GM23338 (cell line): ENCODE measurements at regions not wholly inside any gene's neighbourhood (a gene's known extent, or its start where the extent isn't known, plus 50 kb on each side); places are given as distances from the start of the nearest gene placed in this dataset.

Experiments
- ATAC-seq: fragments of 200-7000 bp; cut with Tn5 transposase; 3 replicates; pipeline ENCODE4 v1.9.1; 2020
- DNase-seq: peaks from one replicate; pipeline ENCODE4 v3.0.0-alpha.2; 2015; ENCODE audit warnings: low spot score
- H2AFZ ChIP-seq: fragments of 200-600 bp; sonication (generic); 2 replicates; pipeline ENCODE4 v1.8.0; 2016; ENCODE audit warnings: antibody characterized with exemption, mild to moderate bottlenecking, moderate library complexity
- H3F3A ChIP-seq: fragments of 200-600 bp; sonication (generic); replicated peaks from 2 replicates; pipeline ENCODE4 v1.8.0; 2017; ENCODE audit warnings: antibody characterized with exemption, mixed run types, low read depth
- H3K27ac ChIP-seq: fragments of 200-600 bp; sonication (generic); 2 replicates; pipeline ENCODE4 v1.6.1; 2016; ENCODE audit warnings: low read depth
- H3K27me3 ChIP-seq: fragments of 200-600 bp; sonication (generic); 2 replicates; pipeline ENCODE4 v1.8.0; 2016; ENCODE audit warnings: mild to moderate bottlenecking, mixed run types, moderate library complexity; ENCODE audit not compliant: insufficient read depth
- H3K36me3 ChIP-seq: fragments of 200-600 bp; sonication (generic); 2 replicates; pipeline ENCODE4 v1.8.0; 2016; ENCODE audit warnings: mild to moderate bottlenecking; ENCODE audit not compliant: insufficient read depth
- H3K4me1 ChIP-seq: fragments of 200-600 bp; sonication (generic); 2 replicates; pipeline ENCODE4 v1.8.0; 2016; ENCODE audit warnings: mild to moderate bottlenecking, moderate library complexity; ENCODE audit not compliant: insufficient read depth
- H3K4me2 ChIP-seq: fragments of 200-600 bp; sonication (generic); 2 replicates; pipeline ENCODE4 v1.7.1; 2017; ENCODE audit warnings: mixed run types
- H3K4me3 ChIP-seq: fragments of 200-600 bp; sonication (generic); 2 replicates; pipeline ENCODE4 v1.6.1; 2016; ENCODE audit warnings: mixed run types
- H3K79me2 ChIP-seq: fragments of 200-600 bp; sonication (generic); replicated peaks from 2 replicates; pipeline ENCODE4 v1.8.0; 2017; ENCODE audit warnings: mild to moderate bottlenecking; ENCODE audit not compliant: insufficient read depth
- H3K9me2 ChIP-seq: fragments of 200-600 bp; sonication (generic); 2 replicates; pipeline ENCODE4 v1.8.0; 2017; ENCODE audit not compliant: insufficient read depth
- H4K20me1 ChIP-seq: fragments of 200-600 bp; sonication (generic); replicated peaks from 2 replicates; pipeline ENCODE4 v1.8.0; 2017; ENCODE audit warnings: mild to moderate bottlenecking; ENCODE audit not compliant: insufficient read depth
- H3K27ac Mint-ChIP-seq: 2 replicates; pipeline ENCODE4 v1.8.0; 2020; ENCODE audit warnings: inconsistent platforms, mild to moderate bottlenecking, moderate library complexity, mixed read lengths
- H3K27me3 Mint-ChIP-seq: 3 replicates; pipeline ENCODE4 v1.8.0; 2022; ENCODE audit warnings: low read depth, mild to moderate bottlenecking, moderate library complexity, mixed read lengths, inconsistent platforms; ENCODE audit not compliant: insufficient read depth, poor library complexity
- H3K36me3 Mint-ChIP-seq: 3 replicates; pipeline ENCODE4 v1.8.0; 2021; ENCODE audit warnings: low read depth, mild to moderate bottlenecking, inconsistent platforms, moderate library complexity, mixed read lengths
- H3K4me1 Mint-ChIP-seq: 3 replicates; pipeline ENCODE4 v1.8.0; 2020; ENCODE audit warnings: mild to moderate bottlenecking, inconsistent platforms, mixed read lengths
- H3K4me3 Mint-ChIP-seq: 3 replicates; pipeline ENCODE4 v1.8.0; 2021; ENCODE audit warnings: moderate library complexity, mild to moderate bottlenecking, inconsistent platforms, mixed read lengths
- H3K9me3 Mint-ChIP-seq: 3 replicates; pipeline ENCODE4 v1.8.0; 2020; ENCODE audit warnings: moderate library complexity, mild to moderate bottlenecking, inconsistent platforms, mixed read lengths
- CREB1 ChIP-seq: fragments of 250-450 bp; sonication (Bioruptor Pico); IDR thresholded peaks from 2 replicates; pipeline ENCODE4 v1.5.0; 2020; ENCODE audit warnings: low read depth, mild to moderate bottlenecking, moderate library complexity
- EZH2phosphoT487 ChIP-seq: fragments of 200-600 bp; sonication (generic); IDR thresholded peaks from one replicate; pipeline ENCODE4 v1.8.1; 2018; ENCODE audit warnings: antibody characterized with exemption; ENCODE audit not compliant: unreplicated experiment
- JUNB ChIP-seq: IDR thresholded peaks from one replicate; pipeline ENCODE4 v1.6.1; 2016; ENCODE audit warnings: antibody characterized with exemption; ENCODE audit not compliant: unreplicated experiment
- TF ChIP-seq, protein P1 (sequence below): IDR thresholded peaks from 2 replicates; pipeline ENCODE4 v1.6.1; 2016; ENCODE audit warnings: antibody characterized with exemption
- TF ChIP-seq, protein P2 (sequence below): fragments of 250-450 bp; sonication (Bioruptor Pico); IDR thresholded peaks from 2 replicates; pipeline ENCODE4 v1.5.0; 2020; ENCODE audit warnings: mild to moderate bottlenecking, moderate library complexity

DNA sequence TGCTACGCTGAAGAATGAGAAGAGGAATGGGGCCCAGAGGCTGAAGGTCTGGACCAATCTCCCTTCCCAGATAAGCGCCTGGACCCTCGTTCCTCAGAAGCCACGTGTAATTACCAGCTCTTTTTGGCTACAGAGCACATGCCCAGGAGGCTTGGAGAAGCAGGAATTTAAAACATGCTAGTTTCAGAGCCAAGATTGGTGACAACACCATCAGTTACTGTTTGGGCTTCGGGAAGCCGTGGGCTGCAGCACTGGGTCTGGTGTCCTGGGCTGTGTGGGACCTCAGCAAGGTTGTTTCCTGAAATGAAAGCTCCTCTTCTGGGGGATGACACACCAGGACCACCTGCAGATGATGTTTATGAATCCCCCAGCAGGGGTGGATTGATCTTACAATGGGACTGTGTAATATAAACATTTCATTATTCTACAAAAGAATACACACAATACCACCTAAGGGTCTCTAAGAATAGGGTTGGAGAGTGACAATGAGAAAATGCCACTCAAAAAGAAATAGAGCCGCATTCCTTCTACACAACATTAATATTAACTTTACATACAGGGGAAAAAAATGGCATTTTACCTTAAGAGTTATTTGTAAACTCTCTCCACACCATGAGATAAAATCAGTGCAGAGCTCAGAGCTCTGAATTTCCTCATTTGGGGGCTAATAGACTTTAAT, 207.8 kb upstream of the FOXQ1 start:
- H3K4me3 Mint-ChIP-seq, result no peak overlapping the region; the same call in 2 of the 3 replicates
- H4K20me1 ChIP-seq, result no peaks in the 10 kb centered on the region; the same call in 1 of the 2 replicates
- no peak overlapping the region for H3K27ac Mint-ChIP-seq
- peaks cover 96% of the 10 kb centered on the region for H3K27me3 Mint-ChIP-seq
- peaks cover 18% of the 10 kb centered on the region for H3K9me3 Mint-ChIP-seq
- ATAC-seq (peak; percentile 77), DNase-seq (peak; percentile 26)
- no peak overlapping the region for H3K27ac ChIP-seq
- H3K9me2 ChIP-seq, result no peaks in the 10 kb centered on the region
- H3K4me1 Mint-ChIP-seq, result peaks cover 26% of the 10 kb centered on the region
- H3K4me3 ChIP-seq, result no peak overlapping the region
- peaks cover 2% of the 10 kb centered on the region; the same call in 1 of the 2 replicates for H3K36me3 ChIP-seq
- H3K4me2 ChIP-seq, result 0 out of 2 replicates have a peak overlapping the region, but pooled peaks have one; percentile 20
- peaks cover 100% of the 10 kb centered on the region for H3K27me3 ChIP-seq
- no peak overlapping the region for H2AFZ ChIP-seq
- peaks cover 12% of the 10 kb centered on the region; the same call in 1 of the 2 replicates for H3K4me1 ChIP-seq
- no peak for TF ChIP-seq EZH2phosphoT487
- TF ChIP-seq JUNB, result no peak
- TF ChIP-seq CREB1, result no peak
- TF ChIP-seq, protein P1, sequence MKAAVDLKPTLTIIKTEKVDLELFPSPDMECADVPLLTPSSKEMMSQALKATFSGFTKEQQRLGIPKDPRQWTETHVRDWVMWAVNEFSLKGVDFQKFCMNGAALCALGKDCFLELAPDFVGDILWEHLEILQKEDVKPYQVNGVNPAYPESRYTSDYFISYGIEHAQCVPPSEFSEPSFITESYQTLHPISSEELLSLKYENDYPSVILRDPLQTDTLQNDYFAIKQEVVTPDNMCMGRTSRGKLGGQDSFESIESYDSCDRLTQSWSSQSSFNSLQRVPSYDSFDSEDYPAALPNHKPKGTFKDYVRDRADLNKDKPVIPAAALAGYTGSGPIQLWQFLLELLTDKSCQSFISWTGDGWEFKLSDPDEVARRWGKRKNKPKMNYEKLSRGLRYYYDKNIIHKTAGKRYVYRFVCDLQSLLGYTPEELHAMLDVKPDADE, result no peak
- TF ChIP-seq, protein P2, sequence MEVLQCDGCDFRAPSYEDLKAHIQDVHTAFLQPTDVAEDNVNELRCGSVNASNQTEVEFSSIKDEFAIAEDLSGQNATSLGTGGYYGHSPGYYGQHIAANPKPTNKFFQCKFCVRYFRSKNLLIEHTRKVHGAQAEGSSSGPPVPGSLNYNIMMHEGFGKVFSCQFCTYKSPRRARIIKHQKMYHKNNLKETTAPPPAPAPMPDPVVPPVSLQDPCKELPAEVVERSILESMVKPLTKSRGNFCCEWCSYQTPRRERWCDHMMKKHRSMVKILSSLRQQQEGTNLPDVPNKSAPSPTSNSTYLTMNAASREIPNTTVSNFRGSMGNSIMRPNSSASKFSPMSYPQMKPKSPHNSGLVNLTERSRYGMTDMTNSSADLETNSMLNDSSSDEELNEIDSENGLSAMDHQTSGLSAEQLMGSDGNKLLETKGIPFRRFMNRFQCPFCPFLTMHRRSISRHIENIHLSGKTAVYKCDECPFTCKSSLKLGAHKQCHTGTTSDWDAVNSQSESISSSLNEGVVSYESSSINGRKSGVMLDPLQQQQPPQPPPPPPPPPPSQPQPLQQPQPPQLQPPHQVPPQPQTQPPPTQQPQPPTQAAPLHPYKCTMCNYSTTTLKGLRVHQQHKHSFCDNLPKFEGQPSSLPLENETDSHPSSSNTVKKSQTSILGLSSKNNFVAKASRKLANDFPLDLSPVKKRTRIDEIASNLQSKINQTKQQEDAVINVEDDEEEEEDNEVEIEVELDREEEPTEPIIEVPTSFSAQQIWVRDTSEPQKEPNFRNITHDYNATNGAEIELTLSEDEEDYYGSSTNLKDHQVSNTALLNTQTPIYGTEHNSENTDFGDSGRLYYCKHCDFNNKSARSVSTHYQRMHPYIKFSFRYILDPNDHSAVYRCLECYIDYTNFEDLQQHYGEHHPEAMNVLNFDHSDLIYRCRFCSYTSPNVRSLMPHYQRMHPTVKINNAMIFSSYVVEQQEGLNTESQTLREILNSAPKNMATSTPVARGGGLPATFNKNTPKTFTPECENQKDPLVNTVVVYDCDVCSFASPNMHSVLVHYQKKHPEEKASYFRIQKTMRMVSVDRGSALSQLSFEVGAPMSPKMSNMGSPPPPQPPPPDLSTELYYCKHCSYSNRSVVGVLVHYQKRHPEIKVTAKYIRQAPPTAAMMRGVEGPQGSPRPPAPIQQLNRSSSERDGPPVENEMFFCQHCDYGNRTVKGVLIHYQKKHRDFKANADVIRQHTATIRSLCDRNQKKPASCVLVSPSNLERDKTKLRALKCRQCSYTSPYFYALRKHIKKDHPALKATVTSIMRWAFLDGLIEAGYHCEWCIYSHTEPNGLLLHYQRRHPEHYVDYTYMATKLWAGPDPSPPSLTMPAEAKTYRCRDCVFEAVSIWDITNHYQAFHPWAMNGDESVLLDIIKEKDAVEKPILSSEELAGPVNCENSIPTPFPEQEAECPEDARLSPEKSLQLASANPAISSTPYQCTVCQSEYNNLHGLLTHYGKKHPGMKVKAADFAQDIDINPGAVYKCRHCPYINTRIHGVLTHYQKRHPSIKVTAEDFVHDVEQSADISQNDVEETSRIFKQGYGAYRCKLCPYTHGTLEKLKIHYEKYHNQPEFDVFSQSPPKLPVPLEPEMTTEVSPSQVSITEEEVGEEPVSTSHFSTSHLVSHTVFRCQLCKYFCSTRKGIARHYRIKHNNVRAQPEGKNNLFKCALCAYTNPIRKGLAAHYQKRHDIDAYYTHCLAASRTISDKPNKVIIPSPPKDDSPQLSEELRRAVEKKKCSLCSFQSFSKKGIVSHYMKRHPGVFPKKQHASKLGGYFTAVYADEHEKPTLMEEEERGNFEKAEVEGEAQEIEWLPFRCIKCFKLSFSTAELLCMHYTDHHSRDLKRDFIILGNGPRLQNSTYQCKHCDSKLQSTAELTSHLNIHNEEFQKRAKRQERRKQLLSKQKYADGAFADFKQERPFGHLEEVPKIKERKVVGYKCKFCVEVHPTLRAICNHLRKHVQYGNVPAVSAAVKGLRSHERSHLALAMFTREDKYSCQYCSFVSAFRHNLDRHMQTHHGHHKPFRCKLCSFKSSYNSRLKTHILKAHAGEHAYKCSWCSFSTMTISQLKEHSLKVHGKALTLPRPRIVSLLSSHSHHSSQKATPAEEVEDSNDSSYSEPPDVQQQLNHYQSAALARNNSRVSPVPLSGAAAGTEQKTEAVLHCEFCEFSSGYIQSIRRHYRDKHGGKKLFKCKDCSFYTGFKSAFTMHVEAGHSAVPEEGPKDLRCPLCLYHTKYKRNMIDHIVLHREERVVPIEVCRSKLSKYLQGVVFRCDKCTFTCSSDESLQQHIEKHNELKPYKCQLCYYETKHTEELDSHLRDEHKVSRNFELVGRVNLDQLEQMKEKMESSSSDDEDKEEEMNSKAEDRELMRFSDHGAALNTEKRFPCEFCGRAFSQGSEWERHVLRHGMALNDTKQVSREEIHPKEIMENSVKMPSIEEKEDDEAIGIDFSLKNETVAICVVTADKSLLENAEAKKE (CRISPR knock-in tag), result no peak
- peaks cover 14% of the 10 kb centered on the region for H3K36me3 Mint-ChIP-seq
- H3K79me2 ChIP-seq, result no peaks in the 10 kb centered on the region
- H3F3A ChIP-seq, result no peaks in the 10 kb centered on the region
